ENCODE measurements at regions not wholly inside any gene's neighbourhood (a gene's known extent, or its start where the extent isn't known, plus 50 kb on each side); places are given as distances from the start of the nearest gene placed in this dataset.

- no peak overlapping the region for H3K4me3 Mint-ChIP-seq (ENCODE audit: unreplicated experiment)
- H3K4me1 Mint-ChIP-seq (ENCODE audit: low read depth) = peaks cover 19% of the 10 kb centered on the region
These were observed 522.5 kb upstream of the LRRN3 start for GRCh38 chr7:110568388-110568787.

GRCh38 chr7:110568932-110569331 is 522.0 kb upstream of the LRRN3 start:
- Mint-ChIP-seq H3K27ac (ENCODE audit: unreplicated experiment) (no peak overlapping the region), H3K27me3 (ENCODE audit: low read depth) (no peaks in the 10 kb centered on the region), H3K9me3 (ENCODE audit: low read depth) (no peaks in the 10 kb centered on the region), H3K4me1 (ENCODE audit: low read depth) (peaks cover 22% of the 10 kb centered on the region), H3K4me3 (ENCODE audit: unreplicated experiment) (no peak overlapping the region), H3K36me3 (ENCODE audit: low read depth) (no peaks in the 10 kb centered on the region)
- no peak for TF ChIP-seq CTCF (IDR thresholded peaks at IDR 0.05)
- no peak for DNase-seq (ENCODE audit: low spot score)

More at GRCh38 chr7:110568388-110568787, 522.5 kb upstream of the LRRN3 start:
- no peak for DNase-seq (ENCODE audit: low spot score)
- Mint-ChIP-seq H3K9me3 (ENCODE audit: low read depth) (peaks cover under 1% of the 10 kb centered on the region), H3K27ac (ENCODE audit: unreplicated experiment) (no peak overlapping the region), H3K27me3 (ENCODE audit: low read depth) (no peaks in the 10 kb centered on the region), H3K36me3 (ENCODE audit: low read depth) (peaks cover under 1% of the 10 kb centered on the region)
- no peak for TF ChIP-seq CTCF (IDR thresholded peaks at IDR 0.05)

GRCh38 chr7:110569486-110570205 is 521.3 kb upstream of the LRRN3 start:
- TF ChIP-seq CTCF (IDR thresholded peaks at IDR 0.05) = no peak
- Mint-ChIP-seq H3K4me1 (ENCODE audit: low read depth) (peaks cover 20% of the 10 kb centered on the region), H3K36me3 (ENCODE audit: low read depth) (no peaks in the 10 kb centered on the region), H3K27me3 (ENCODE audit: low read depth) (no peaks in the 10 kb centered on the region), H3K4me3 (ENCODE audit: unreplicated experiment) (no peak overlapping the region), H3K27ac (ENCODE audit: unreplicated experiment) (peak overlapping the region; percentile 71), H3K9me3 (ENCODE audit: low read depth) (no peaks in the 10 kb centered on the region)
- DNase-seq (ENCODE audit: low spot score) = no peak

GRCh38 chr7:110573862-110574528 is 516.9 kb upstream of the LRRN3 start:
- H3K27ac Mint-ChIP-seq (ENCODE audit: unreplicated experiment) = peak overlapping the region; percentile 42
- H3K9me3 Mint-ChIP-seq (ENCODE audit: low read depth) = no peaks in the 10 kb centered on the region
- TF ChIP-seq CTCF (IDR thresholded peaks at IDR 0.05) = no peak
- no peaks in the 10 kb centered on the region for H3K36me3 Mint-ChIP-seq (ENCODE audit: low read depth)
- no peaks in the 10 kb centered on the region for H3K27me3 Mint-ChIP-seq (ENCODE audit: low read depth)
- no peak overlapping the region for H3K4me3 Mint-ChIP-seq (ENCODE audit: unreplicated experiment)
- DNase-seq (ENCODE audit: low spot score) = no peak
- peaks cover 18% of the 10 kb centered on the region for H3K4me1 Mint-ChIP-seq (ENCODE audit: low read depth)

GRCh38 chr7:110587294-110587693 is 503.6 kb upstream of the LRRN3 start:
- H3K9me3 Mint-ChIP-seq (ENCODE audit: low read depth) = no peaks in the 10 kb centered on the region
- no peak overlapping the region for H3K27ac Mint-ChIP-seq (ENCODE audit: unreplicated experiment)
- H3K4me1 Mint-ChIP-seq (ENCODE audit: low read depth) = peaks cover under 1% of the 10 kb centered on the region
- no peak overlapping the region for H3K4me3 Mint-ChIP-seq (ENCODE audit: unreplicated experiment)
- TF ChIP-seq CTCF (IDR thresholded peaks at IDR 0.05) = no peak
- no peaks in the 10 kb centered on the region for H3K36me3 Mint-ChIP-seq (ENCODE audit: low read depth)
- DNase-seq (ENCODE audit: low spot score) = no peak
- no peaks in the 10 kb centered on the region for H3K27me3 Mint-ChIP-seq (ENCODE audit: low read depth)

Data from chondrocyte (in vitro differentiated cells).